ENCODE measurements at regions not wholly inside any gene's neighbourhood (a gene's known extent, or its start where the extent isn't known, plus 50 kb on each side); places are given as distances from the start of the nearest gene placed in this dataset.

DNA sequence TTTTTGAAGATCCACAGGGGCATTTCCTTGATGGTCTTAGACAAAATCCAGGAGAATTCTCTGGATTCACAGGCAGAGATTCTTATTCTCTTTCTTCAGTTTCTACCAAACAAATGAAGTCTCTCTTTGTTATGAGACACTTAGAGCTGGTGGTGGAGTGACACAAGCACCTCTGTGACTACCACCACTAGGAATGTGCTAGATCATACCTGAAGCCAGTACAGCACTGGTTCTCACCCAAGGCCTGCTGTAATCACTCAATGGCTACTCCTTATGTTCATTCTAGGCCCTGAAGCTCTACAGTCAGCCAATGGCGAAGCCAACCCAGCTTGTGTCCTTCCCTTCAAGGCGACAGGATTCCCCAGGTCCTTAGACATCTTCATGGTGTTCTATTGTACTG, 482.3 kb downstream of the TRAM1L1 start:
- TF ChIP-seq POLR2A (IDR thresholded peaks at IDR 0.05): no peak
- TF ChIP-seq, protein P1, sequence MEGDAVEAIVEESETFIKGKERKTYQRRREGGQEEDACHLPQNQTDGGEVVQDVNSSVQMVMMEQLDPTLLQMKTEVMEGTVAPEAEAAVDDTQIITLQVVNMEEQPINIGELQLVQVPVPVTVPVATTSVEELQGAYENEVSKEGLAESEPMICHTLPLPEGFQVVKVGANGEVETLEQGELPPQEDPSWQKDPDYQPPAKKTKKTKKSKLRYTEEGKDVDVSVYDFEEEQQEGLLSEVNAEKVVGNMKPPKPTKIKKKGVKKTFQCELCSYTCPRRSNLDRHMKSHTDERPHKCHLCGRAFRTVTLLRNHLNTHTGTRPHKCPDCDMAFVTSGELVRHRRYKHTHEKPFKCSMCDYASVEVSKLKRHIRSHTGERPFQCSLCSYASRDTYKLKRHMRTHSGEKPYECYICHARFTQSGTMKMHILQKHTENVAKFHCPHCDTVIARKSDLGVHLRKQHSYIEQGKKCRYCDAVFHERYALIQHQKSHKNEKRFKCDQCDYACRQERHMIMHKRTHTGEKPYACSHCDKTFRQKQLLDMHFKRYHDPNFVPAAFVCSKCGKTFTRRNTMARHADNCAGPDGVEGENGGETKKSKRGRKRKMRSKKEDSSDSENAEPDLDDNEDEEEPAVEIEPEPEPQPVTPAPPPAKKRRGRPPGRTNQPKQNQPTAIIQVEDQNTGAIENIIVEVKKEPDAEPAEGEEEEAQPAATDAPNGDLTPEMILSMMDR (IDR thresholded peaks at IDR 0.05): no peak

Data from heart left ventricle (tissue), 13 donors.